ENCODE measurements at regions not wholly inside any gene's neighbourhood (a gene's known extent, or its start where the extent isn't known, plus 50 kb on each side); places are given as distances from the start of the nearest gene placed in this dataset.
"Not testable (repeated sequence)": the region's sequence is repeated elsewhere in the genome, so short reads cannot be mapped to it uniquely, and the experiment has no call there.

DNA sequence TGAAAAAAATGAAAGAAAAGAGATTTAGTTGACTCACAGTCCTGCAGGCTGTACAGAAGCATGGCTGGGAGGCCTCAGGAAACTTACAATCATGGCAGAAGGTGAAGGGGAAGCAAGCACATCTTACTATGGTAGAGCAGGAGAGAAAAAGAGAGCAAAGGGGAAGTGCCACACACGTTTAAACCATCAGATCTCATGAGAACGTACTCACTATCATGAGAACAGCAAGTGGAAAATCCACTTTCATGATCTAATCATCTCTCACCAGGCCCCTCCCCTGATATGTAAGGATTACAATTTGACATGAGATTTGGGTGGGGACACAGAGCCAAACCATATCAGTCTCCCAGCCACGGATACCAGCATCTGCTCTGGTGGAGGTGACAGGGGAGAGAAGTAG, 50.8 kb upstream of the CPOX start:
- DNase-seq (ENCODE audit: low spot score), result no peak

- no peak for DNase-seq (ENCODE audit: low spot score)
These were observed 51.6 kb upstream of the CPOX start for GRCh38 chr3:98645039-98645438.

GRCh38 chr3:98646680-98647079, 53.3 kb upstream of the CPOX start:
- no peak for DNase-seq (ENCODE audit: low spot score)

DNA sequence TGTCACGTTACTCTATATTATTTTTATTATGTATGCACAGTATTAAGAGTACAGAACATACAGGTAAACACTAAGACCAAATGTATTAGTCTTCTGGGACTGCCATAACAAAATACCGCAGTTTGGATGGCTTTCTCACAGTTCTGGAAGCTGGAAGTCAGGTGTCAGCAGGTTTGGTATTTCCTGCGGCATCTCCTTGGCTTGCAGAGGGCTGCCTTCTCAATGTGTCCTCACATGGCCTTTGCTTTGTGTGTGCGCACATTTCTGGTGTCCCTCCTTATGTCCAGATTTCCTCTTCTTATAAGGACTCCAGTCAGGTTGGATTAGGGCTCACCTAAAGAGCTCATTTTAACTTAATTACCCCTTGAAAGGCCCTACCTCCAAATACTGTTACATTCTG, 53.8 kb upstream of the CPOX start:
- no peak for DNase-seq (ENCODE audit: low spot score)

GRCh38 chr3:98650971-98651779, 57.8 kb upstream of the CPOX start:
- DNase-seq (ENCODE audit: low spot score), result no peak

- no peak for DNase-seq (ENCODE audit: low spot score)
These were observed 58.3 kb upstream of the CPOX start for GRCh38 chr3:98651780-98652077.

DNA sequence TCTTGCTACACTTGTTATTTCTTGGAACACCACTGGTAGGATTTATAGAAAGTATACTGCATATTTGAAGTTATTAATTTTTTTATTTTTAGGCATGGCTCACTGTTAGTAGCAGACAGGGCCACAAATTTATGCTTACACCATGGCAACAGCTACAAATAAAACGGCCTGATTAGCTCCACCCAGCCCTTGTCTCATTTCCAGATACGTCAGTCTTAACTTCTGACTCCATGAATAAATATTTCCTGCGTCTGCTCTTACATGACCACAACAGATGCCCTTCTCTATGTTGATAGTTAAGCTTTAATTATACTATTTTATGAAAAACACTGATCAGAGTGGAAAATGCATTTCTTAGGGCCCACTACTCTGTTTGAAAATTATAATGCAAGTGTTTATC, 62.3 kb upstream of the CPOX start:
- DNase-seq (ENCODE audit: low spot score), result peak; percentile 29

DNA sequence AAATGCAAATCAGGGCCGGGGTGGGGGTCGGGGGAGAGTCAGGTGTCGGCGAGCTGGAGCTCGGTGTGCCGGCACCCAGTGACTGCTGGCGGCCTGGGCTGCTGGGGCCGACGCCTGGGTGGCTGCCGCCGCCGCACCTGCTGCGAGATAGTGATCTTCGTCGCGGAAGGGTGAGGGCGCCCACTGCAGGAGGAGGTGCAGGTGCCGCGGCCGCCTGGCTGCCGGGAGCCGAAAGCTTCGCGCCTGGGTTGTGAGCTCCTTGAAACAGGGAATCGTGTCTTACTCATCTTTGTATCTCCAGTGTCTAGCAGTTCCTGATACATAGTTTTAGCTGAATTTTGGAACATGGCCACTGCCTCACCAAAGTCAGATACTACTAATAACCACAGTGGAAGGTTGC, 64.0 kb upstream of the CPOX start:
- no peak for DNase-seq (ENCODE audit: low spot score)

DNA sequence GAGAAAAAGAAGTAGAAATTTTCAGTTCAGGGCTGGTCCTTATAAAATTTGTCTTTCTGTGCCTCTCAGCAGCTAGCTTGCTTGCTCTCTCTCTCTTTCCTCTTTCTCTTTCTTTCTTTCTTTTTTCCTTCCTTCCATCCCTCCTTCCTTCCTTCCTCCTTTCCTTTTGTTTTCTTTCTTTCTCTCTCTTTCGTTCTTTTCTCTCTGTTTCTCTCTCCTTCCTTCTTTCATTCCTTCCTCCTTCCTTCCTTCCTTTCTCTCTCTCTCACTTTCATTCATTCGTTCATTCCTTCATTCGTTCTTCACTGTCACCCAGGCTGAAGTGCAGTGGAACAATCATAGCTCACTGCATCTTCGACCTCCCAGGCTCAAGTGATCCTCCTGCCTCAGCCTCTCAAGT, 69.3 kb upstream of the CPOX start:
- DNase-seq (ENCODE audit: low spot score), result no peak

- DNase-seq (ENCODE audit: low spot score), result no peak
These were observed 76.6 kb upstream of the CPOX start for GRCh38 chr3:98670020-98670419.

DNA sequence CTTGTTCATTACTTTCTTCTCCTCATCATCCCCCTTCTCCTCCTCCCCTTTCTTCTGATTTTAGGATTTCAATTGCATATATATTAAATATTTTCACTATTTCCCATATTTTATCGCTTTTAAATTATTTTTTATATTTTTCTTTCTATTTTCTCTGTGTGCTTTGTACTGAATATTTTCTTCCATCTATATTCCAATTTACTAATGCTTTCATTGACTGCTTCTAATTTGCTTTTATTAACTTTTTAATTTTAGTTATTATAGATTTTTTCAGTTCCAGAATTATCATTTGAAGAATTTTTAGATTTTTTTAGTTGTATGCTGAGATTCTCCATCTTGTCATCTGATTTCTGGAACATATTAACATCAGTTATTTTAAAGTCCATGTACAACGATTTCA, 83.2 kb upstream of the ST3GAL6 start:
- no peak for DNase-seq (ENCODE audit: low spot score)

DNA sequence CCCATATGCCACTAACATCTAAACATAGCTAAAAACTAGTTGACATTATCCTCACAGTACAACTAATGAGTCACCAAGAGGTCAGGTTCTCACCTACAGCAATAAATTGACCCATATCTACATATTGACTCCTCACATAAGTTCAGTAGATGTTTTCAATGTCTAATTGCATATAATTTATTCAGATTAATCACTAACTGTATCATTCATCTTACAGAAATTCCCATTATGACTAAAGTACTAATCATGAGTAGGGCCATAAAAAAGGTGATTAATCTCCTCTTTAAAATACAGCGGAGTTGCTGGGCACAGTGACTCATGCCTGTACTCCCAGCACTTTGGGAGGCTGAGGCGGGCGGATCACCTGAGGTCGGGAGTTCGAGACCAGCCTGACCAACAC, 82.4 kb upstream of the ST3GAL6 start:
- no peak for DNase-seq (ENCODE audit: low spot score)

DNA sequence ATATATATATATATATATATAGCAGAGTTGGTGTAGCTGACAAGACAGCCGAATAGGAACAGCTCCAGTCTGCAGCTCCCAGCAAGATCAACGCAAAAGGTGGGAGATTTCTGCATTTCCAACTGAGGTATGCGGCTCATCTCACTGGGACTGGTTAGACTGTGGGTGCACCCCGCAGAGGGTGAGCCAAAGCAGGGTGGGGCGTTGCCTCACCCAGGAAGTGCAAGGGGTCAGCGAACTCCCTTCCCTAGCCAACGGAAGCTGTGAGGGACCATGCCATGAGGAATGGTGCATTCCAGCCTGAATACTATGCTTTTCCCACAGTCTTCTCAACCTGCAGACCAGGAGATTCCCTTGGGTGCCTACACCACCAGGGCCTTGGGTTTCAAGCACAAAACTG, 81.7 kb upstream of the ST3GAL6 start:
- DNase-seq (ENCODE audit: low spot score), result no peak

DNA sequence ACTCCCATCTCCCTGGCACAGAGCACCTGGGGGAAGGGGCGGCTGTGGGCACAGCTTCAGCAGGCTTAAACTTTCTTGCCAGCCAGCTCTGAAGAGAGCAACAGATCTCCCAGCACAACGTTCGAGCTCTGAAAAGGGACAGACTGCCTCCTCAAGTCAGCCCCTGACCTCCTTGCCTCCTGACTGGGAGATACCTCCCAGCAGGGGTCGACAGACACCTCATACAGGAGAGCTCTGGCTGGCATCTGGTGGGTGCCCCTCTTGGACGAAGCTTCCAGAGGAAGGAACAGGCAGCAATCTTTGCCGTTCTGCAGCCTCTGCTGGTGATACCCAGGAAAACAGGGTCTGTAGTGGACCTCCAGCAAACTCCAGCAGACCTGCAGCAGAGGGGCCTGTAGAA, 80.7 kb upstream of the ST3GAL6 start:
- not testable (repeated sequence) for DNase-seq (ENCODE audit: low spot score)

DNA sequence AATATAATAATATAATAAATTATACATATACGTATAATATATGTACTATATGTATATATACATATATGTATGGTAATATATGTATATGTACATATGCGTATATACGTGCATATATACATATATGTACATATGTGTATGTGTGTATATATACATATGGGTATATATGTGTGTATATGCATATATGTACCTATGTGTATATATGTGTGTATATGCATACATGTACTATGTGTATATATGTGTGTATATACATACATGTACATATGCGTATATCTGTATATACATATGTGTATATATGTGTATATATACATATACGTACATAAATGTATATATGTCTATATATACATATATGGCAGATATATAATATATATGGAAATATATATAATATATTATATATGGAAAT, 74.8 kb upstream of the ST3GAL6 start:
- no peak for DNase-seq (ENCODE audit: low spot score)

DNA sequence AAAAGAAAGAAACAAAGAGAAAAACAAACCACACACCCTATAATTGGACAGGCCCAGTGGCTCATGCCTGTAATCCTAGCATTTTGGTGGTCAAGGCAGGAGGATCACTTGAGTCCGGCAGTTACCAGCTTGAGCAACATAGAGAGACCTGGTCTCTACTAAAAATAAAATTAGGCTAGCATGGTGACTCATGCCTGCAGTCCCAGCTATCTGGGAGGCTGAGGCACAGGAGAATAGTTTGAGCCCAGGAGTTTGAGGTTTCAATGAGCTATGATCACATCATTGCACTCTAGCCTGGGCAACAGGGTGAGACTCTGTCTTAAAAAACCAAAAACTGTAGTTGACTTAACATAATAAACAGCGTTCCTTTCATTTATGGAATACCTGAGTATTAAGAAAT, 72.3 kb upstream of the ST3GAL6 start:
- no peak for DNase-seq (ENCODE audit: low spot score)

GRCh38 chr3:98691897-98692296, 71.2 kb upstream of the ST3GAL6 start:
- DNase-seq (ENCODE audit: low spot score), result no peak

DNA sequence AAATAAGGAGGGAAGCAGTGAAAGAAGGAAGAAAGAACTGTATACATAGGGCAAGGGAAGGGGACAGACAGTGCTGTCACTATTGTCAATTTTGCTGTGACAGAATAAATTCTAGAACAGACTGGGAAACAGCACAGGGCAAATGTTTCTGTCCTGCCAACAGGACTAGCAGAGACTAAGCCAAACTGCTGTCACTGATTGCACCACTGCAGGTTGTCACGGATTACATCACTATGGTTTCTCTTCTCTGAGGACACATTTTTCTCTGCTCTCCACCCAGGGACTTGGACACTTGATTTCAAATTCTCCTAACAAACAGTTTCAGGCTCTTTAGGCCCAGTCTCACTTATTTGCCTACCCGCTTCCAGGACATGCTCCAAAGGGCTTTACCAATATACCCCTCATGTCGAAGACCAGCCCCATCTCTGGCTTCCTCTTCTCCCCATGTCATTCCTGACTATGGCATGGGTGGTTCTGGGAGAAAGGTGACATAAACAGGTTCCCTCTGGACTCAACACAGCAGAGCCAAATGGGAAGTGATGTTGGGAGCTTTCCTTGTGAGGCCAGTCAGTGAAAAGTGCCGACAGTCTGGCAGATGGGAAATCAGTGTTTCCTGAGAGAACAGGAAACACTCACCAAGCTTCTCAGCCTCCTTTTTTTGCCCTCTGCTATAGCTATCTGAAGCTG, 70.2 kb upstream of the ST3GAL6 start:
- no peak for DNase-seq (ENCODE audit: low spot score)

DNA sequence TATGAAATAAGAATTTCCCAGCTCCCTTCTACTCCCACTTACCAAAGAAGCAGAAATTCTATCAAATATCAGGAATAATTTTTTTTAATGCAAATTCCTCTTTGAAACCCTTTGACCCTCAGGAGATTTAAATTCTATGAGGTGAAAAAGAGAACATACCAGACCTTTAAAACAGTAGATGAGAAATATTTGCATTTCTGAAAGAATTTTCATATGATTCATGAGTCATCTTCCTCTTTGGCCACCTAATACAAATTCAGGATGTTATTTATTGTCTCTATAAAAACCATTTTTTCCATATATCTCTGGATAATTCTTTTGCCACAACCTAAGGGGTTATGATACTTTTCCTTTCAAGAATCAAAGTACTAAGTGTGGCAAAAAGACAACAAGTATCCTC, 67.3 kb upstream of the ST3GAL6 start:
- no peak for DNase-seq (ENCODE audit: low spot score)

GRCh38 chr3:98696296-98696695, 66.8 kb upstream of the ST3GAL6 start:
- not testable (repeated sequence) for DNase-seq (ENCODE audit: low spot score)

DNA sequence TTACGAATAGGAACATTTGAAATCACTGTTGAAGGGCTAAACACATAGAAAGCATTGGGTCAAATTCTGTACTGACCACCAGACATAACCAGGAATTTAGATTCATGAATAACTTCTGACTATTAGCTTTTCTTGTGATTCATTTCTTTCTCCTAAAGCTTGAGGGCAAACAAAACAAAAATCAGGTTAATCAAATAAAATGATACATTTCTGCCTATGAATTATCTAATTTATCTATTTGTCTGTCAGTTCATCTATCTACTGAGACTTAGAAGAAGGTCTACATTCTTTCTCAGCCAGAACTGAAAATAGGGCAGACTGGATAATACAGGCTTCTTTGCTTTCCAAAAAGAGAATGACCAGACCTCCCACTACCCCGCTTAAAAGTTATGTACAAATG, 65.9 kb upstream of the ST3GAL6 start:
- DNase-seq (ENCODE audit: low spot score), result no peak

- no peak for DNase-seq (ENCODE audit: low spot score)
These were observed 64.0 kb upstream of the ST3GAL6 start for GRCh38 chr3:98699132-98699531.

DNA sequence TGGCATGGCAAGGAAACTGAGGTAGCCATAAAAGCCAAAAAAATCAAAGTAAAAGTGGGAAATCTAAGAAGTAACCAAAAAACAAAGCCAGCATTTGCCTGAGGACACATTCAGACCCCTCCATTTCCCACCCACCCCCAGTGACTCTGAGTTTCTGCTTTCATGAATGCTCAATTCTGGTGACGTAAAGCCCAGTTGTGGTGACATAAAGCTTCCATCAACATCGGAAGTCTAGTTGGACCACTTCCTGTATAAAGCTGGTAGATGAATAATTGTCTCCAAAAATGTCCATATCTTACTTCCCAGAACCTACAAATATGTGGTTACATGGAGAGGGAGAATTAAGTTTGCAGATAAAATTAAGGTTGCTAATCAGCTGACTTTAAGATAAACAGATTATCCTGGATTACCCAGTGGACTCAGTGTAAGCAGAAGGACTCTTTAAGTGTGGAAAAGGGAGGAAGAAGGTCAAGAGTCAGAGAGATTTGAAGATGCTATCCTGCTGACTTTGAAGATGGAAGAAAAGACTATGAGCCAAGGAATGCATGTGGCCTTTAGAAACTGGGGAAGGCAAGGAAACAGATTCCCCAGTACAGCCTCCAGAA, 62.0 kb upstream of the ST3GAL6 start:
- DNase-seq (ENCODE audit: low spot score), result no peak

GRCh38 chr3:98702166-98702565, 61.0 kb upstream of the ST3GAL6 start:
- DNase-seq (ENCODE audit: low spot score), result no peak
